Dermis microvascular lymphatic vessel endothelial cell (primary cell): ENCODE measurements at regions not wholly inside any gene's neighbourhood (a gene's known extent, or its start where the extent isn't known, plus 50 kb on each side); places are given as distances from the start of the nearest gene placed in this dataset.

Source experiments
- DNase-seq, 2 donors: peaks; one replicate each; pipeline versions ENCODE4 v3.0.0 to v3.0.0-alpha.2; 2010; ENCODE audit warnings: low read depth in 2 of 2

- no peak for DNase-seq
These were observed 51.4 kb upstream of the SEC61G start for GRCh38 chr7:54810401-54810800.

- DNase-seq = peak in 1 of 2 donors; percentile 32
These were observed 52.2 kb upstream of the SEC61G start for GRCh38 chr7:54811041-54811845.

- peak in 1 of 2 donors; percentile 7 for DNase-seq
These were observed 52.8 kb upstream of the SEC61G start for GRCh38 chr7:54811846-54812254.

GRCh38 chr7:54812756-54813322 lies 53.8 kb upstream of the SEC61G start:
- DNase-seq = no peak

- no peak for DNase-seq
These were observed 54.4 kb upstream of the SEC61G start for GRCh38 chr7:54813398-54813797.

- DNase-seq = no peak
These were observed 55.4 kb upstream of the SEC61G start for GRCh38 chr7:54814401-54814800.

- DNase-seq = no peak
These were observed 58.1 kb upstream of the SEC61G start for GRCh38 chr7:54817152-54817551.

GRCh38 chr7:54823776-54824175 lies 64.8 kb upstream of the SEC61G start:
- DNase-seq = no peak

- DNase-seq = no peak
These were observed 65.6 kb upstream of the SEC61G start for GRCh38 chr7:54824655-54825054.

GRCh38 chr7:54825368-54825767 lies 66.4 kb upstream of the SEC61G start:
- no peak for DNase-seq

GRCh38 chr7:54827734-54828133 lies 68.7 kb upstream of the SEC61G start:
- DNase-seq = no peak

- no peak for DNase-seq
These were observed 72.1 kb upstream of the SEC61G start for GRCh38 chr7:54831046-54831643.

GRCh38 chr7:54831644-54832095 lies 72.7 kb upstream of the SEC61G start:
- no peak for DNase-seq

- no peak for DNase-seq
These were observed 74.0 kb upstream of the SEC61G start for GRCh38 chr7:54833001-54833467.

GRCh38 chr7:54837168-54837567 lies 78.2 kb upstream of the SEC61G start:
- DNase-seq = no peak

- no peak for DNase-seq
These were observed 78.8 kb upstream of the SEC61G start for GRCh38 chr7:54837761-54838160.

- DNase-seq = no peak
These were observed 79.3 kb upstream of the SEC61G start for GRCh38 chr7:54838175-54838910.

- peak in 1 of 2 donors; percentile 12 for DNase-seq
These were observed 80.7 kb upstream of the SEC61G start for GRCh38 chr7:54839575-54840213.

GRCh38 chr7:54841772-54842697 lies 83.0 kb upstream of the SEC61G start:
- DNase-seq = peak in 1 of 2 donors; percentile 14

- no peak for DNase-seq
These were observed 84.9 kb upstream of the SEC61G start for GRCh38 chr7:54843841-54844355.
